ENCODE measurements at regions not wholly inside any gene's neighbourhood (a gene's known extent, or its start where the extent isn't known, plus 50 kb on each side); places are given as distances from the start of the nearest gene placed in this dataset.

DNA sequence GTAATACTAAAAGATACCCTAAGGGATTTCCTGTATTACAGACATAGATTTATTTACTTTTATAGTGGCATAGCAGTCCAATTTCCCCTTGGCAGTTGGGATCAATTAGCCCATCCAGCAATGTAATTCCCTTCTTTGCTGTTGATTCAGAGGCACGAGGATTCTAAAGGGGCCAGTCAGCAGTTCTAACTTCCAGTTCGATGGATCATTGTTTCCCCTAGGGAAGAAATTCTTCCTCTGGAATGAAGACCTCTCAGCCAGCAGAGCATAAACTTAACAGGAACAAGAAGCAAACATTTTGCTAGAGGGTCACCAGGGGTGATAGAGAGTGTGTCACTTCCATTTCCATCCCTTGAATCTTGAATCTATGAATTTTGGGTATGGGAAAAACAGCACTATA, 395.7 kb upstream of the NOVA1 start:
- TF ChIP-seq CTCF (IDR thresholded peaks at IDR 0.05): no peak
- intact Hi-C loops (cut with micrococcal nuclease): no loop called here
- no peak for ATAC-seq
- Mint-ChIP-seq H3K9me3 (peaks cover 3% of the 10 kb centered on the region), H3K27ac (no peak overlapping the region), H3K4me3 (no peak overlapping the region), H3K36me3 (ENCODE audit: low read depth) (no peaks in the 10 kb centered on the region), H3K4me1 (ENCODE audit: low read depth) (no peaks in the 10 kb centered on the region), H3K27me3 (no peaks in the 10 kb centered on the region)
- no peak for DNase-seq
- ChIA-PET CTCF (no interaction called here), POLR2A (no interaction called here)

DNA sequence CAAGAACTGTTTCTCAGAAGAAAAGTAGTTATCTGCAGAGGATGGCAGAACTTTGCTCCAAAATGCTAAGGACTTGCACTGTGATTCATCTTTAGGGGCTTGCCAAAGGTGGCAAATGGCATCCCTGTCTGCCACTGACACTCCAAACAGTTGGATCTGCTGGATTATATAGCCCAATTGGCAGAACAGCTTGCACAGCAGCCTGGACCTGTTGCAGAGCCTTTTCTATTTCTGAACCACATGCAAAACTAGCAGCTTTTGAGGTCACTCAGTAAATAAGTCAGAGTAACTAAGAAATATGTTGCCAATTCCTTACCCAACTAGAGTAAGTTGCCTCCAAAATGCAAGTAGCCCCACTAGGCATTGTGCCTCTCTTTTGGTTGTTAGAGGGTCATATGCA, 397.5 kb upstream of the NOVA1 start:
- intact Hi-C loops (cut with micrococcal nuclease): no loop called here
- Mint-ChIP-seq H3K4me3 (no peak overlapping the region), H3K27ac (no peak overlapping the region), H3K36me3 (ENCODE audit: low read depth) (no peaks in the 10 kb centered on the region), H3K4me1 (ENCODE audit: low read depth) (no peaks in the 10 kb centered on the region), H3K9me3 (peaks cover 11% of the 10 kb centered on the region), H3K27me3 (no peaks in the 10 kb centered on the region)
- POLR2A ChIA-PET: no interaction called here
- TF ChIP-seq CTCF (IDR thresholded peaks at IDR 0.05): no peak
- DNase-seq (no peak), ATAC-seq (no peak)
- CTCF ChIA-PET: no interaction called here

DNA sequence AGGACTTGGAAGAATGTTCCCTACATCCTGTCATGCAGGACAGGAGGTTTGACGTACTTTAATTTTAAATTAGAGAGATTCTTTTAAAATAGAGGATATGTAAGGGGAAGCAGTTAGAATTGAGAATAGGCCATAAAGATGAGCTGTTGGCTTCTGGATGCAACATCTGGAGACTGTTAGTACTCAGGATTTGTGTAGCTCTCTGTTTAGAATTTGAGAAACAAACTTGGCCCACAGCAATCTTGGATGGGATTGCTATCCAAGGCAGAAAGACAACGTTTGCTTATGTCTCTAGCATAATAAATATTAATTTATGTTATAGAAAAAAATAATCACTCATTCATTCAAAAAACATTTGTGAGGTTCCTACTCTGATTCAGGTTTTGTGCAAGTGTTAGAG, 398.4 kb upstream of the NOVA1 start:
- ChIA-PET CTCF (no interaction called here), POLR2A (no interaction called here)
- ATAC-seq (no peak), DNase-seq (no peak)
- H3K27me3 Mint-ChIP-seq: no peaks in the 10 kb centered on the region
- H3K4me1 Mint-ChIP-seq (ENCODE audit: low read depth): no peaks in the 10 kb centered on the region
- no peaks in the 10 kb centered on the region for H3K36me3 Mint-ChIP-seq (ENCODE audit: low read depth)
- H3K27ac Mint-ChIP-seq: no peak overlapping the region
- TF ChIP-seq CTCF (IDR thresholded peaks at IDR 0.05): no peak
- no peak overlapping the region for H3K4me3 Mint-ChIP-seq
- intact Hi-C loops (cut with micrococcal nuclease): no loop called here
- H3K9me3 Mint-ChIP-seq: peaks cover 11% of the 10 kb centered on the region

DNA sequence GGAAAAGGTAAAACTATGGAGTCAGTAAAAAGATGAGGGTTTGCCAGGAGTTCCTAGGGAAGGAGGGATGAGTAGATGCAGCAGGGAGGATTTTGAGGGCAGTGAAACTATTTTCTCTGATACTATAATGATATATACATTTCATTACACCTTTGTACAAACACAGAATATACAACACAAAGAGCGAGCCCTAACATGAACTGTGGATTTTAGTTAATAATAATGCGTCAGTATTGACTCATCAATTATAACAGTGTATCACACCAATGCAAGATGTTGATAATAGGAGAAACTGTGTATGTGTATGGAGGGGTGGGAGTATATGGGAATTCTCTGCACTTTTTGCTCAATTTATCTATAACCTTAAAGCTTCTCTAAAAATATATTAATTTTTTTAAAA, 404.3 kb upstream of the NOVA1 start:
- TF ChIP-seq CTCF (IDR thresholded peaks at IDR 0.05): no peak
- Mint-ChIP-seq H3K27ac (no peak overlapping the region), H3K4me1 (ENCODE audit: low read depth) (no peaks in the 10 kb centered on the region), H3K4me3 (no peak overlapping the region), H3K9me3 (peaks cover 18% of the 10 kb centered on the region), H3K27me3 (no peaks in the 10 kb centered on the region), H3K36me3 (ENCODE audit: low read depth) (no peaks in the 10 kb centered on the region)
- intact Hi-C loops (cut with micrococcal nuclease): no loop called here
- ATAC-seq (no peak), DNase-seq (no peak)
- CTCF ChIA-PET: no interaction called here
- POLR2A ChIA-PET: no interaction called here

DNA sequence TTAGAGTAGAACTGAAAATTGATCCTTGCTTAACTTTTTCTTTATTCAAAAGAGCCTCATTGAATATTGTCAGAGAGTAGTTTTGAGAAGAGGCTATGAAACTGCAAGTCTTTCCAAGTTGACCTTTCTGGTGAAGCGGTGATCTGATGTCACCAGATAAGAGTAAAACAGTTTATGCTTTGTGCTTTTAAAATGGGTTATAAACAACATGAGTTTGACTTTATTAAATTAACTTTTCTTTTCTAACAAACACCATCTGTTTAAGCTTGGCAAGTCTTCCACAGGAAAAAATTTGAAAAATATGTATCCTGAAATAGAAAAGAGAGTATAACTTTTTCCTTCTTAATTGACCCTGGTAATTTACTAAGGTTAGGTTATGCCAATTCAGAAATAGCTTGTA, 408.7 kb upstream of the NOVA1 start:
- no peak for ATAC-seq
- Mint-ChIP-seq H3K27me3 (no peaks in the 10 kb centered on the region), H3K4me3 (no peak overlapping the region), H3K4me1 (ENCODE audit: low read depth) (no peaks in the 10 kb centered on the region), H3K36me3 (ENCODE audit: low read depth) (no peaks in the 10 kb centered on the region), H3K9me3 (peaks cover 19% of the 10 kb centered on the region), H3K27ac (no peak overlapping the region)
- POLR2A ChIA-PET: no interaction called here
- DNase-seq: no peak
- CTCF ChIA-PET: no interaction called here
- intact Hi-C loops (cut with micrococcal nuclease): no loop called here
- TF ChIP-seq CTCF (IDR thresholded peaks at IDR 0.05): no peak

All from activated CD8-positive, alpha-beta T cell treated with anti-CD3 and anti-CD28 coated beads for 36 hours (primary cell).